ENCODE measurements at regions not wholly inside any gene's neighbourhood (a gene's known extent, or its start where the extent isn't known, plus 50 kb on each side); places are given as distances from the start of the nearest gene placed in this dataset.

- TF ChIP-seq EZH2phosphoT487 (conservative IDR thresholded peaks at IDR 0.05; ENCODE audit: low read length) (no peak), CTCF (IDR thresholded peaks at IDR 0.05; ENCODE audit: insufficient read depth, low read length, poor library complexity, severe bottlenecking) (no peak)
Measured at GRCh38 chr7:156177422-156178055, 365.3 kb upstream of the SHH start.
